Lung (tissue), 11 donors: ENCODE measurements at regions not wholly inside any gene's neighbourhood (a gene's known extent, or its start where the extent isn't known, plus 50 kb on each side); places are given as distances from the start of the nearest gene placed in this dataset.

ENCODE experiments used
- ATAC-seq: fragments of 200-7000 bp; cut with Tn5 transposase; one replicate; pipeline ENCODE4 v1.9.1; 2020; ENCODE audit warnings: moderate number of reproducible peaks; ENCODE audit not compliant: insufficient read depth, low FRiP score
- DNase-seq, 3 donors: peaks; one replicate each; pipeline ENCODE4 v3.0.0-alpha.2; 2013 to 2017
- H3K27ac ChIP-seq, 2 donors: one replicate each; pipeline ENCODE4 v1.5.1; 2013; ENCODE audit warnings: mild to moderate bottlenecking in 2 of 2, moderate library complexity in 2 of 2, control low read depth in 1 of 2, inconsistent platforms in 1 of 2, low read depth in 1 of 2, low read length in 1 of 2
- H3K27me3 ChIP-seq, 3 donors: one replicate each; pipeline ENCODE4 v1.5.1; 2013; ENCODE audit warnings: low read length in 2 of 3; ENCODE audit not compliant: control insufficient read depth in 3 of 3, insufficient read depth in 3 of 3
- H3K36me3 ChIP-seq, 4 donors: one replicate each; pipeline ENCODE4 v1.5.1; 2013; ENCODE audit warnings: low read length in 4 of 4, mild to moderate bottlenecking in 1 of 4, moderate library complexity in 1 of 4; ENCODE audit not compliant: control insufficient read depth in 4 of 4, insufficient read depth in 4 of 4
- H3K4me1 ChIP-seq, 5 donors: one replicate each; pipeline ENCODE4 v1.5.1; 2013; ENCODE audit warnings: low read length in 5 of 5, mild to moderate bottlenecking in 2 of 5, moderate library complexity in 1 of 5; ENCODE audit not compliant: control insufficient read depth in 5 of 5, insufficient read depth in 5 of 5
- H3K4me3 ChIP-seq: one replicate; pipeline ENCODE4 v1.5.1; 2013; ENCODE audit warnings: mild to moderate bottlenecking, control low read depth, moderate library complexity
- H3K9ac ChIP-seq, 2 donors: one replicate each; pipeline ENCODE4 v1.5.1; 2013; ENCODE audit warnings: low read length in 2 of 2, control low read depth in 1 of 2; ENCODE audit not compliant: insufficient read depth in 1 of 2
- H3K9me3 ChIP-seq, 4 donors: one replicate each; pipeline ENCODE4 v1.5.1; 2013; ENCODE audit warnings: low read length in 3 of 4, mild to moderate bottlenecking in 1 of 4, moderate library complexity in 1 of 4; ENCODE audit not compliant: control insufficient read depth in 4 of 4, insufficient read depth in 3 of 4
- CTCF ChIP-seq: IDR thresholded peaks from 2 replicates; pipeline ENCODE4 v1.5.1; 2012; ENCODE audit warnings: mild to moderate bottlenecking; ENCODE audit errors: control extremely low read depth, extremely low read depth
- WGBS, 2 donors: extraction: QIAGEN DNeasy Blood & Tissue Kit; methylation state at CpG; one replicate each; pipeline ENCODE4 v1.1.7; 2013; 5-methylcytosine and 5-hydroxymethylcytosine counted together
- donor health status: control.
- donor health status: control.
- donor health status: Bipolar disorder and iron deficiency.
- donor health status: healthy.
- donor health status: DM: yes; HTN: yes; CAD: no.

- no peak overlapping the region for H3K9ac ChIP-seq
- H3K27ac ChIP-seq, result no peak overlapping the region
- H3K27me3 ChIP-seq, result no peaks in the 10 kb centered on the region
- no peak for ATAC-seq
- H3K9me3 ChIP-seq, result no peaks in the 10 kb centered on the region
- no peaks in the 10 kb centered on the region for H3K36me3 ChIP-seq
- H3K4me1 ChIP-seq, result no peaks in the 10 kb centered on the region
- no peak for TF ChIP-seq CTCF
- H3K4me3 ChIP-seq, result no peak overlapping the region
- 56 to 72% methylated on average over 1 of the region's 1 CpG for WGBS, 2 donors
- no peak for DNase-seq
These were observed 1119.8 kb upstream of the LRRTM3 start for GRCh38 chr10:65805993-65806392.

GRCh38 chr10:65808687-65809333 lies 1117.0 kb upstream of the LRRTM3 start:
- 89 to 90% methylated on average over 3 of the region's 3 CpGs for WGBS, 2 donors
- no peak for ATAC-seq

GRCh38 chr10:65811931-65812525 lies 1113.8 kb upstream of the LRRTM3 start:
- H3K9me3 ChIP-seq, result no peaks in the 10 kb centered on the region
- no peak overlapping the region for H3K9ac ChIP-seq
- DNase-seq (no peak), ATAC-seq (no peak)
- 93 to 97% methylated on average over 28 of the region's 28 CpGs for WGBS, 2 donors
- no peaks in the 10 kb centered on the region for H3K36me3 ChIP-seq
- no peak overlapping the region for H3K4me3 ChIP-seq
- no peak overlapping the region for H3K27ac ChIP-seq
- TF ChIP-seq CTCF, result no peak
- H3K4me1 ChIP-seq, result no peaks in the 10 kb centered on the region
- no peaks in the 10 kb centered on the region for H3K27me3 ChIP-seq

More at GRCh38 chr10:65808687-65809333, 1117.0 kb upstream of the LRRTM3 start:
- H3K9me3 ChIP-seq, result no peaks in the 10 kb centered on the region
- H3K4me1 ChIP-seq, result no peaks in the 10 kb centered on the region
- no peak overlapping the region for H3K4me3 ChIP-seq
- no peak for DNase-seq
- no peak overlapping the region for H3K9ac ChIP-seq
- H3K36me3 ChIP-seq, result no peaks in the 10 kb centered on the region
- no peak overlapping the region for H3K27ac ChIP-seq
- TF ChIP-seq CTCF, result no peak
- H3K27me3 ChIP-seq, result no peaks in the 10 kb centered on the region

GRCh38 chr10:65816536-65816935 lies 1109.3 kb upstream of the LRRTM3 start:
- H3K27ac ChIP-seq, result no peak overlapping the region
- H3K4me1 ChIP-seq, result no peaks in the 10 kb centered on the region
- WGBS, 2 donors, result 41 to 72% methylated on average over 1 of the region's 1 CpG
- DNase-seq (no peak), ATAC-seq (no peak)
- no peaks in the 10 kb centered on the region for H3K9me3 ChIP-seq
- TF ChIP-seq CTCF, result no peak
- H3K4me3 ChIP-seq, result no peak overlapping the region
- no peaks in the 10 kb centered on the region for H3K27me3 ChIP-seq
- H3K9ac ChIP-seq, result no peak overlapping the region
- no peaks in the 10 kb centered on the region for H3K36me3 ChIP-seq
